GM10847 (cell line): ENCODE measurements at regions not wholly inside any gene's neighbourhood (a gene's known extent, or its start where the extent isn't known, plus 50 kb on each side); places are given as distances from the start of the nearest gene placed in this dataset.

ENCODE experiments used
- POLR2A ChIP-seq: IDR thresholded peaks from 2 replicates; pipeline ENCODE4 v1.6.1; 2011; ENCODE audit not compliant: insufficient read length; ENCODE audit errors: extremely low read depth

GRCh38 chr12:131314524-131315090 lies 360.9 kb downstream of the ADGRD1 start:
- TF ChIP-seq POLR2A = no peak

GRCh38 chr12:131315601-131316000 lies 361.9 kb downstream of the ADGRD1 start:
- TF ChIP-seq POLR2A = no peak

DNA sequence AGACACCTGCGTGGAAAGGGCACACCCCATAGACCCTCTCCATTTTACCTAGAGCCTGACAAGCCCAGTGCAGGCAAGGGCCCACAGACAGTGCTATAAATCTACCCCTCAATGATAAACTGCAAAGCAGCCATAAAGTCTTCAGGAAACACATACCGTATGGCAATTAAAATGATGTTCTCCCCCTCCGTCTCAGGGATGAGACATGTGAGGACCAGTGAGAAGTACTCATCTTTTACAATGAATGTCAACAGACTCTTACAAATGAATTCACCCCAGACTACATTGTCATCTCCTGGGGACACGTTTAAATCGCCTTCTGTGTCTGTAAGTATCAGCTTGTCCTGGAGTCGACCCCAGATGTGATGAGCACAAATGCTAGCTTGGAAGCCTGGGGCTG lies 362.7 kb downstream of the ADGRD1 start:
- no peak for TF ChIP-seq POLR2A

DNA sequence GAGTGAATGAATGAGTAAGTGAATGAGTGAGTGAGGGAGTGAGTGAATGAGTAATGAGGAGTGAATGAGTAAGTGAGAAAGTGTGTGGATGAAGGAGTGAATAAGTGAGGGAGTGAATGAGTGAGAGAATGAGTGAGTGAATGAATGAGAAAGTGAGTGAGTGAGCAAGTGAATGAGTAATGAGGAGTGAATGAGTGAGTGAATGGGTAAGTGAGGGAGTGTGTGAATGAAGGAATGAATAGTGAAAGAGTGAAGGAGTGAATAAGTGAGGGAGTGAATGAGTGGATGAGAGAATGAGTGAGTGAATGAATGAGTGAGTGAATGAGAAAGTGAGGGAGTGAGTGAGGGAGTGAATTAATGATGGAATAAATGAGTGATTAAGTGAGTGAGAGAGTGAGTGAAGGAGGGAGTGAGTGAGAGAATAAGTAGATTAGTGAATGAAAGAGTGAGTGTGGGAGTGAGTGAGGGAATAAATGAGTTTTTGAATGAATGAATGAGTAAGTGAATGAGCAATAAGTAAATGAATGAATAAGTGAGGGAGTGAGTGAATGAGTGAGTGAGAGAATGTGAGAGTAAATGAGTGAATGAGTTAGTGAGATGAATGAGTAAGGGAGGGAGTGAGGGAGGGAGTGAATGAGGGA lies 364.5 kb downstream of the ADGRD1 start:
- TF ChIP-seq POLR2A = no peak

DNA sequence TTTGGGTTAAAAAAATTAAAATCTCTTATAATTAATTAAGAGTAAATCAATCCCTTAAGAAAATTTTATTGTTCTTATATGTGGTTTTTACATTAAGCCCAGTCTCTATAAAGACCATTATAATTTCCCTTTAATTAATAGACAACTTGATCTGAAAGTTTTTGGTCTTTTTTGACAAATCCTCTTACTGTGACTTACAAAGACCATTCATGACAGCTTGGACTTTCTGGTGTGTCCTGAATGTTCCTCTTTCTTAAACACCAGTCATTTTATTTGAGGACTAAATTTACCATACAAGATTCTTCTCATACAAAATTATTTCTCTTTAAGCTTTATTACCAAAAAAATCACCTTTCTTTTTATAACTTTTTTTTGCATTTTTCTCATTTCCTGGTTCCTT lies 368.3 kb downstream of the ADGRD1 start:
- TF ChIP-seq POLR2A = no peak

GRCh38 chr12:131323879-131324278 lies 370.2 kb downstream of the ADGRD1 start:
- no peak for TF ChIP-seq POLR2A

GRCh38 chr12:131327521-131328488 lies 374.1 kb downstream of the ADGRD1 start:
- no peak for TF ChIP-seq POLR2A

DNA sequence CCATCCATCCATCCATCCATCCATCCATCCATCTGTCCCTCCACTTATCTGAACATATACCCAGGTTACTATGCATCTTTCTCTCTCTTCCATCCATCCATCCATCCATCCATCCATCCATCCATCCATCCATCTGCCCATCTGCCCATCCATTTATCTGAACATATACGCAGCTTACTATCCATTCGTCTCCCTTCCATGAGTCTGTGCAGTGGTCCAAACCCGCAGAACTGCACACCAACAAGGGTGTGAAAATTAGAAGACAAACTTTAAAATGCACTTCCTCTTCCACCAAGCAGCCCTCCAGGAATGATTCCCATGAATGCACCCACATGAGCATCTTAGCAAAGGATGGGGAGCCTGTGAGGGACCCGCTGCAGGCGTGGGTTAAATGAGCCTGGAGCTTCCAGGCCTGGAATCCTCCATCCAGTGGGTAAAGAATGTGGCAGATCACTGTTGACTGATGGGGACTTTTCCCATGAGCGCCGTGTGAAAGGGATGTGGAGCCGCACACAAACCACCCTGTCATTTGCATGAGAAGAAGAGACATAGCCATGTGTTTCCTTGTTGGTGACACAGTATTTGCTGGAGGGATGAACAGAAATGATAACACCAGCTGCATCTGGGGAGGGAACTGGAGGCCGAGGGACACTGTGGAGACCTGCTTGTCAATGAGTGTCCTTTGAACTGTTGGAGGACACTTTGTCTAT lies 376.6 kb downstream of the ADGRD1 start:
- no peak for TF ChIP-seq POLR2A

DNA sequence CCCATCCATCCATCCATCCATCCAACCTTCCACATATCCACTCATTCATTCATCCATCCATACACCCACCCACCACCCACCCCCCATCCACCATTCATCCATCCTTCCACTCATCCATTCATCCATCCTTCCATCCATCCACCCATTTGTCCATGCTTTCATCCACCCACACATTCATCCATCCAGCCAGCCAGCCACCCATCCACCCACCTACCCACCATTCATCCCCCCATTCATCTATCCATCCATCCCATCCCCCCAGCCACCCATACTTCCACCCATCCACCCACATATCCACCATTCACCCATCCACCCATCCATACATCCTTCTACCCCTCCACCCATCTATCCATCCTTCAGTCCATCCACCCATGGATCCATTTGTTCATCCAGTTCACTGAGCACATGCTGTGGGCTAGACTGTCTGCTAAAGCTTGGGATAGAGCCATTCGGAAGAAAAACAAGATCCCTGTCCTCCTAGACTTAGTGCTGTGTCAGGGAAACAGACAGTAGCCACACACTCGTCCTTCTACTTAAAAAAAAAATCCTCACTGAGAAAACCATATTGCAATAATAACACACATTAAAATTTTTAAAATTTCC lies 377.5 kb downstream of the ADGRD1 start:
- TF ChIP-seq POLR2A = no peak

DNA sequence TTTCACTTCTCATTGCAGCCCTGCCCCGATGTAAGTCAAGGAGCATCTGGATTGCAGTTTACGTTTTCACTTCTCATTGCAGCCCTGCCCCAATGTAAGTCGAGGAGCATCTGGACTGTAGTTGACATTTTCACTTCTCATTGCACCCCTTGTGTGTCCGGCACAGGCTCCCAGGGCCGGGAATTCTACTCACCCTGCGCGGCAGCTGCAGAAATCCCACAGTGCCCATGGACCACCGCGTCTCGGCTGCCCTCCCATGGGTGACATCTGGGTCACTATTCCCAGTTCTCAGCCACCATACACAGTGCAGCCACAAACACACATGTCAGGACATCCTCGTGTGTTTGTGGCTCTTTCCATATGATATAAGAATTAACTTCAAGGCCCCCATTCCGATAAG lies 378.5 kb downstream of the ADGRD1 start:
- no peak for TF ChIP-seq POLR2A

GRCh38 chr12:131333136-131333535 lies 377.8 kb upstream of the SFSWAP start:
- no peak for TF ChIP-seq POLR2A

DNA sequence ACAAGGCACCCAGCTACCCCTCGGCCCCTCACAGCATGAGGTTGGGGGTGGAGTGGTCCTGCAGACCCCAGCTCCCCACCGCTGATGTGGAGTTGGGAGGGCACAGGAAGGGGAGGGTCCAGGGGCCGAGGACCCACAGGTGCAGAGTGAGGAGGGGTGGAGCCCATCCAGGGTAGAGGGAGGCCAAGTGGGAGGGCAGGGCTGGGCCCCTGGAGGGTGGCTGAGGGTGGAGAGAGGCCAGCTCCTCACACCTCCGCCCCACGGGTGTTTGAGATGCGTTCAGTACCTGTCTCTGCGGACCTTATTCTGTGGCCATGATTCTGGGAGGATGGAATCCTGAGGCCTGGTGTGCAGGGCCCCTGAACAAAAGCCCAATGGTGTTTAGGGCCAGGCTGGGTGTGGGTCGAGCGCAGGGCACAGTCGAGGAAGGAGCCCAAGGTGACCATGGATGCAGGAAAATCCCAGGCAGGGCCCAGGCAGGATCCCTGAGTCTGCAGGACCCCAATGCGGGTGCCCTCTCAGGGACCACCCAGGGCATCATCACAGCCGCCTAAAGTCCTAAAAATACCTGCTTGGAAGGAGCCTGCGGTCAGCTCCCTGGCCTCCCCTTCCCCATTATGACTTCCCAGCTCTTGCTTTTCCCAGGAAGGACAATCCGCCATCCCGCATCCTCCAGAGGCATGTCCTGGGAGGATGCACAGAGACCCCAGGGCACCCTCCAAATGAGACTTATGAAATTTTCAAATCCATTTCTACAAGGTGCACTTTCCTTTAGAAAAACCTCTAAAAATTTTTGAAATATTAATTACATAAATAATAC lies 377.1 kb upstream of the SFSWAP start:
- no peak for TF ChIP-seq POLR2A

DNA sequence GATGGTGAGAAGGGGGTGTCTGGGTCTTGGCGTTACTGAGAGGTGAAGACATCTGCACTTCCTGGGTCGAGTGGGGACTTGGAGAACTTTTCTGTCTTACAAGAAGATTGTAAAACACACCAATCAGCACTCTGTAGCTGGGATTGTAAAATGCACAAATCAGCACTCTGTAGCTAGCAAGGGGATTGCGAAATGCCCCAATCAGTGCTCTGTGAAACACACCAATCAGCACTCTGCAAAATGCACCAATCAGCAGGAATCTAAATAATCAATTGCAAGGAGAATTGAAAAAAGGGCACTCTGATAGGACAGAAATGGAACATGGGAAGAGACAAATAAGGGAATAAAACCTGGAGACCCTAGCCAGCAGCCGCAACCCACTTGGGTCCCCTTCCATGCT lies 376.1 kb upstream of the SFSWAP start:
- TF ChIP-seq POLR2A = no peak

DNA sequence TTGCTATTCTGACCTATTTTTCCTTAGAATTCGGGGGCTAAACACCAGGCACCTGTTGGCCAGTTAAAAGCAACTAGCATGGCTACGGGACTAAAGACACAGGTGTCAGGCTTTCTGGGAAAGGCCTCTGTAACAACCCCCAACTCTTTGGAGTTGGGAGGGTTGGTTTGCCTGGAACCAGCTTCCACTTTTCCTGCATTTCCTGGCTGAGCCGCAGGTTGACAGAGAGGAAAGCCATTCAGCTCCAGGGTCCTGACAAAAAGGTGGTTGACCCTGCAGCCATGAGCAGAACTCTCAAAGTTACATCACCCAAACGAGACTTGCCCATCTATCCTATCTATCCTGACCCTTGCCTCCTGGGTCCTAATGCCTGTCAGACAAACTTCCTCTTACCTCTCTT lies 375.4 kb upstream of the SFSWAP start:
- TF ChIP-seq POLR2A = no peak
